Common myeloid progenitor, CD34-positive (primary cell): ENCODE measurements at regions not wholly inside any gene's neighbourhood (a gene's known extent, or its start where the extent isn't known, plus 50 kb on each side); places are given as distances from the start of the nearest gene placed in this dataset.
"Not testable (repeated sequence)": the region's sequence is repeated elsewhere in the genome, so short reads cannot be mapped to it uniquely, and the experiment has no call there.

Experiments used
- CTCF ChIA-PET: fragments of 350-600 bp; sonication (Branson Sonifier 250); formaldehyde crosslinking; loops from one replicate; lab custom pipeline; 2021; ENCODE audit warnings: antibody characterized with exemption; lab: Charles Lee
- POLR2A ChIA-PET: fragments of 350-600 bp; sonication (Branson Sonifier 250); formaldehyde crosslinking; loops from one replicate; lab custom pipeline; 2021; ENCODE audit warnings: antibody characterized with exemption; lab: Charles Lee
- DNase-seq, 3 donors: peaks; one replicate each; pipeline versions ENCODE4 v3.0.0 to v3.0.0-alpha.2; 2013
- H3K27ac ChIP-seq, 2 experiments: 1 replicate in 1 of 2; 2 replicates in 1 of 2; pipeline ENCODE4 v1.7.0; 2013; ENCODE audit warnings: inconsistent platforms in 2 of 2, low read length in 2 of 2, mild to moderate bottlenecking in 2 of 2, low read depth in 1 of 2, moderate library complexity in 1 of 2; ENCODE audit not compliant: severe bottlenecking in 2 of 2, insufficient read depth in 1 of 2, poor library complexity in 1 of 2
- H3K27me3 ChIP-seq, 5 experiments: replicated peaks in 2 of 5; 1 replicate in 3 of 5; 2 replicates in 2 of 5; pipeline versions ENCODE4 v1.6.1 to v1.7.0; 2013; ENCODE audit warnings: low read length in 4 of 5, mild to moderate bottlenecking in 2 of 5, moderate library complexity in 2 of 5, inconsistent platforms in 1 of 5; ENCODE audit not compliant: insufficient read depth in 5 of 5, control insufficient read depth in 4 of 5
- H3K36me3 ChIP-seq, 4 experiments: 1 replicate in 2 of 4; 2 replicates in 2 of 4; pipeline versions ENCODE4 v1.6.1 to v1.7.0; 2013; ENCODE audit warnings: low read length in 3 of 4, control low read depth in 1 of 4, mild to moderate bottlenecking in 1 of 4; ENCODE audit not compliant: control insufficient read depth in 4 of 4, insufficient read depth in 4 of 4
- H3K4me1 ChIP-seq, 4 experiments: 1 replicate in 3 of 4; 2 replicates in 1 of 4; pipeline versions ENCODE4 v1.6.1 to v1.7.1; 2013; ENCODE audit warnings: low read length in 3 of 4, mild to moderate bottlenecking in 3 of 4, control low read depth in 1 of 4, inconsistent platforms in 1 of 4, moderate library complexity in 1 of 4; ENCODE audit not compliant: control insufficient read depth in 4 of 4, insufficient read depth in 4 of 4; ENCODE audit errors: control extremely low read depth in 1 of 4
- H3K4me3 ChIP-seq, 7 experiments: 1 replicate in 4 of 7; 2 replicates in 3 of 7; pipeline versions ENCODE4 v1.5.1 to v1.7.0; 2013; ENCODE audit warnings: mild to moderate bottlenecking in 7 of 7, low read length in 6 of 7, moderate library complexity in 6 of 7, inconsistent platforms in 2 of 7, low read depth in 2 of 7, control low read depth in 1 of 7; ENCODE audit not compliant: insufficient read depth in 4 of 7, control insufficient read depth in 1 of 7; ENCODE audit errors: extremely low read depth in 1 of 7
- H3K9me3 ChIP-seq, 5 experiments: 1 replicate in 4 of 5; 2 replicates in 1 of 5; pipeline versions ENCODE4 v1.6.1 to v1.7.1; 2013; ENCODE audit warnings: low read length in 4 of 5, mild to moderate bottlenecking in 2 of 5, inconsistent platforms in 1 of 5, low read depth in 1 of 5, moderate library complexity in 1 of 5; ENCODE audit not compliant: control insufficient read depth in 4 of 5, insufficient read depth in 2 of 5; ENCODE audit errors: control extremely low read depth in 1 of 5
- WGBS: methylation state at CpG from one replicate; pipeline ENCODE4 v1.1.5; 2013; ENCODE audit not compliant: insufficient coverage; 5-methylcytosine and 5-hydroxymethylcytosine counted together

GRCh38 chr7:24392774-24393173 lies 108.8 kb downstream of the NPY start:
- WGBS, result no CpG with 5 or more reads among the region's 1 CpG
- ChIA-PET POLR2A (no interaction called here), CTCF (interaction anchor here (0.6 kb wide), 1 partner anchor 1212 kb away, joined by 3 read pairs; no protein-coding TSS in a partner anchor)
- H3K36me3 ChIP-seq, result no peaks in the 10 kb centered on the region
- DNase-seq, result no peak
- H3K4me1 ChIP-seq, result no peaks in the 10 kb centered on the region
- H3K9me3 ChIP-seq, result no peaks in the 10 kb centered on the region
- no peak overlapping the region for H3K27ac ChIP-seq
- H3K4me3 ChIP-seq, result no peak overlapping the region
- no peaks in the 10 kb centered on the region for H3K27me3 ChIP-seq

- Histone ChIP-seq H3K9me3 (no peaks in the 10 kb centered on the region), H3K4me3 (no peak overlapping the region), H3K36me3 (no peaks in the 10 kb centered on the region), H3K4me1 (no peaks in the 10 kb centered on the region), H3K27me3 (no peaks in the 10 kb centered on the region), H3K27ac (no peak overlapping the region)
- ChIA-PET POLR2A (no interaction called here), CTCF (interaction anchor here (1.0 kb wide), 1 partner anchor 48 kb away, joined by 3 read pairs; no protein-coding TSS in a partner anchor)
- 100% methylated on average over 3 of the region's 3 CpGs for WGBS
- no peak for DNase-seq
Measured at GRCh38 chr7:24395512-24395911, 111.5 kb downstream of the NPY start.

GRCh38 chr7:24396387-24396786 lies 112.4 kb downstream of the NPY start:
- WGBS, result 93% methylated on average over 4 of the region's 13 CpGs
- H3K27ac ChIP-seq, H3K36me3 ChIP-seq, POLR2A ChIA-PET, CTCF ChIA-PET, H3K4me3 ChIP-seq, H3K9me3 ChIP-seq, H3K4me1 ChIP-seq, H3K27me3 ChIP-seq, DNase-seq: not testable (repeated sequence)

- ChIA-PET POLR2A (no interaction called here), CTCF (interaction anchor here (1.0 kb wide), 2 partner anchors 186 to 263 kb away, joined by 4 to 6 read pairs; no protein-coding TSS in a partner anchor)
- peak; percentile 24 to 47 (median 40) for DNase-seq
- no peaks in the 10 kb centered on the region for H3K36me3 ChIP-seq
- WGBS, result 76% methylated on average over 5 of the region's 15 CpGs
- no peaks in the 10 kb centered on the region for H3K27me3 ChIP-seq
- no peak overlapping the region for H3K27ac ChIP-seq
- H3K4me3 ChIP-seq, result peak overlapping the region in 3 of 7 experiments; percentile 25 to 62 (median 29)
- H3K4me1 ChIP-seq, result peaks cover 0 to 5% (median 0%) of the 10 kb centered on the region in 4 experiments
- H3K9me3 ChIP-seq, result no peaks in the 10 kb centered on the region
Measured at GRCh38 chr7:24401628-24402593, 117.9 kb downstream of the NPY start.

- WGBS, result 95% methylated on average over 2 of the region's 4 CpGs
- H3K27me3 ChIP-seq, result no peaks in the 10 kb centered on the region
- no peaks in the 10 kb centered on the region for H3K9me3 ChIP-seq
- CTCF ChIA-PET, result interaction anchor here (1.0 kb wide), 2 partner anchors 185 to 262 kb away, joined by 4 to 6 read pairs; no protein-coding TSS in a partner anchor
- H3K4me3 ChIP-seq, result no peak overlapping the region
- DNase-seq, result no peak
- H3K27ac ChIP-seq, result no peak overlapping the region
- POLR2A ChIA-PET, result no interaction called here
- H3K4me1 ChIP-seq, result peaks cover 0 to 5% (median 0%) of the 10 kb centered on the region in 4 experiments
- H3K36me3 ChIP-seq, result no peaks in the 10 kb centered on the region
Measured at GRCh38 chr7:24402655-24403054, 118.7 kb downstream of the NPY start.

- WGBS, result 100% methylated on average over 2 of the region's 2 CpGs
- H3K4me1 ChIP-seq, result peaks cover 0 to 5% (median 0%) of the 10 kb centered on the region in 4 experiments
- H3K4me3 ChIP-seq, result no peak overlapping the region
- DNase-seq, result no peak
- H3K27ac ChIP-seq, result no peak overlapping the region
- no peaks in the 10 kb centered on the region for H3K36me3 ChIP-seq
- POLR2A ChIA-PET, result no interaction called here
- no peaks in the 10 kb centered on the region for H3K27me3 ChIP-seq
- H3K9me3 ChIP-seq, result no peaks in the 10 kb centered on the region
- CTCF ChIA-PET, result no interaction called here
Measured at GRCh38 chr7:24403557-24403956, 119.6 kb downstream of the NPY start.

GRCh38 chr7:24404315-24404714 lies 120.3 kb downstream of the NPY start:
- H3K4me1 ChIP-seq, result peaks cover 0 to 5% (median 0%) of the 10 kb centered on the region in 4 experiments
- no peak for DNase-seq
- ChIA-PET POLR2A (no interaction called here), CTCF (no interaction called here)
- no peaks in the 10 kb centered on the region for H3K9me3 ChIP-seq
- no peak overlapping the region for H3K27ac ChIP-seq
- WGBS, result 96% methylated on average over 3 of the region's 6 CpGs
- no peaks in the 10 kb centered on the region for H3K27me3 ChIP-seq
- no peaks in the 10 kb centered on the region for H3K36me3 ChIP-seq
- H3K4me3 ChIP-seq, result no peak overlapping the region
